ENCODE measurements at regions not wholly inside any gene's neighbourhood (a gene's known extent, or its start where the extent isn't known, plus 50 kb on each side); places are given as distances from the start of the nearest gene placed in this dataset.

DNA sequence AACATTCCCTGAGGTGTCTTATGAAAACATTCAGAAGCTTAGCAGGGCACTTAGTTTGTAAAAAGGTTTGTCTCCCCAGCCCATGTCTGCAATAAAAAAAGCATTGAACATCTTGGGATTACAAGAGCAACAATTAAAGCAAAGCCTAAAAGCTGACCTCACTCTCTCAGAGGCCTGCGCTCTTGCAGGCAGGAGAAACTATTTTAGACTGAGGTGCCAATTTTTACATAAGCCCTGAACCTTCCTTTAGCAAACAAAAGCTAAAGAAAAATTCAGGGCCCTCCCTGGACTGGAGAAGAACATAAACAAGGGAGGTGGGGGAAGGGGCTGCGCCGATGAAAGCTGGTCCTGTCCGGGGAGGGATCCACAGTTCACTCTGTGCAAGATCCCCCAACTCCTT, 312.7 kb upstream of the RNF32 start:
- TF ChIP-seq, protein P1, sequence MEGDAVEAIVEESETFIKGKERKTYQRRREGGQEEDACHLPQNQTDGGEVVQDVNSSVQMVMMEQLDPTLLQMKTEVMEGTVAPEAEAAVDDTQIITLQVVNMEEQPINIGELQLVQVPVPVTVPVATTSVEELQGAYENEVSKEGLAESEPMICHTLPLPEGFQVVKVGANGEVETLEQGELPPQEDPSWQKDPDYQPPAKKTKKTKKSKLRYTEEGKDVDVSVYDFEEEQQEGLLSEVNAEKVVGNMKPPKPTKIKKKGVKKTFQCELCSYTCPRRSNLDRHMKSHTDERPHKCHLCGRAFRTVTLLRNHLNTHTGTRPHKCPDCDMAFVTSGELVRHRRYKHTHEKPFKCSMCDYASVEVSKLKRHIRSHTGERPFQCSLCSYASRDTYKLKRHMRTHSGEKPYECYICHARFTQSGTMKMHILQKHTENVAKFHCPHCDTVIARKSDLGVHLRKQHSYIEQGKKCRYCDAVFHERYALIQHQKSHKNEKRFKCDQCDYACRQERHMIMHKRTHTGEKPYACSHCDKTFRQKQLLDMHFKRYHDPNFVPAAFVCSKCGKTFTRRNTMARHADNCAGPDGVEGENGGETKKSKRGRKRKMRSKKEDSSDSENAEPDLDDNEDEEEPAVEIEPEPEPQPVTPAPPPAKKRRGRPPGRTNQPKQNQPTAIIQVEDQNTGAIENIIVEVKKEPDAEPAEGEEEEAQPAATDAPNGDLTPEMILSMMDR (IDR thresholded peaks at IDR 0.05; ENCODE audit: low read depth, low read length, poor library complexity, severe bottlenecking) = no peak
- TF ChIP-seq EZH2phosphoT487 (IDR thresholded peaks at IDR 0.05; ENCODE audit: borderline replicate concordance, low read length) = no peak

Data from DOHH2 (cell line).